Neural progenitor cell (in vitro differentiated cells): ENCODE measurements at regions not wholly inside any gene's neighbourhood (a gene's known extent, or its start where the extent isn't known, plus 50 kb on each side); places are given as distances from the start of the nearest gene placed in this dataset.

Source experiments
- EZH2 ChIP-seq: fragments of 200-600 bp; sonication (generic); IDR thresholded peaks from 2 replicates; pipeline ENCODE4 v1.6.1; 2017; ENCODE audit warnings: antibody characterized with exemption, mild to moderate bottlenecking, moderate library complexity
- EZH2phosphoT487 ChIP-seq: fragments of 200-600 bp; sonication (generic); IDR thresholded peaks from 2 replicates; pipeline ENCODE4 v1.6.1; 2017; ENCODE audit warnings: antibody characterized with exemption

DNA sequence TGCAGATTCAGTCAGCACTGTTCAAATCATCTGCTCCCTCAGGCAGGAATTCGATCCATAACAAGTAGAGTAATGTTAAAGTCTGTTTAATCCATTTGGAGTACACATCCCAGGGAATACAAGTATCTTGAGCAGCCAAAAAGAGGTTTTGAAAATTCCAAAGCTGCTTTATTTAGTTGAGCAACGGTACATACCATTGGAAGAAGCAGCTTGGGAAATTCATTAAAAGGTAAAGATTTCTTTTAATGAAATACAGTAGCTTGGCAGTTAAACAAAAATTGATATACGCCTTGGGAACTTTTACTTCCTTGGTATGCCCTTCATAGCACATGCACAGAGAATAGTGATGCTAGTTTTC, 153.8 kb downstream of the LRIG3 start:
- TF ChIP-seq EZH2 (no peak), EZH2phosphoT487 (no peak)
